ENCODE measurements at regions not wholly inside any gene's neighbourhood (a gene's known extent, or its start where the extent isn't known, plus 50 kb on each side); places are given as distances from the start of the nearest gene placed in this dataset.

DNA sequence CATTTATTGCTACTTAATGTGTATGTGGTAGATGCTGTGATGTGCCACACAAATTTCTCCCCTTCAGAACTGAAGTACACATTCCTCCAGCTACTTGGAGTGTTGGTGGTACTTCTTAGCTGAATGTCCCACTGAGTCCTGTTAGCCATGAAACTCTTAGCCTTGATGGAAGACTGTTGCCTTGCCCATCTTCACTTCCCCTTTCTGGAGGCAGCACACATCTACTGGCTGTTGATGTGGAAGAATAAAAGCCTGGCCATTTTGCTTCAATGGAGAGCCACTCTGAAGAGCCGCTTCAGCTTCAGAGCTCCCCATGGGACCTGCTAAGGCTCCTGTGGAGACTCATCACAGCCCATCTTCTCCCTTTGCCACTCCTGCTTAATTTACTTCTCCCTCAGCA is 157.7 kb upstream of the PITX2 start:
- DNase-seq = no peak

DNA sequence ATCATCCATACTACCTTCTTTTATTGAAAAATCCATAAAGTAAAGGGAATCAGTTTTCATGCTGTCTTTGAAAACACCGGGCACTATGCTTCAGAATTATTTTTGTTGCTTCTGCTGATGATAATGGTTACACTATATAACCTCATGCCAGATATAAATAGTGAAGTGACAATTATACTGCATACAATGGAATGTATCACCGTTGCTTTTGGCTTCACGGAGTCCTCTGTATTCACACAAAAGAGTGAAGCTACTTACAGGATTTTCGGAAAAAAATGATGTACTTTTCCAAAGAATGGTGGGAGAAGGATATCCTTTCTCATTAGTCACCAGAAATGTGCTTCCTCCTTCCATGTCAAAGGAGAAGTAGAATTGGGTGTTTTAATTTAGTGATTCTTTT is 159.1 kb upstream of the PITX2 start:
- DNase-seq = no peak

DNA sequence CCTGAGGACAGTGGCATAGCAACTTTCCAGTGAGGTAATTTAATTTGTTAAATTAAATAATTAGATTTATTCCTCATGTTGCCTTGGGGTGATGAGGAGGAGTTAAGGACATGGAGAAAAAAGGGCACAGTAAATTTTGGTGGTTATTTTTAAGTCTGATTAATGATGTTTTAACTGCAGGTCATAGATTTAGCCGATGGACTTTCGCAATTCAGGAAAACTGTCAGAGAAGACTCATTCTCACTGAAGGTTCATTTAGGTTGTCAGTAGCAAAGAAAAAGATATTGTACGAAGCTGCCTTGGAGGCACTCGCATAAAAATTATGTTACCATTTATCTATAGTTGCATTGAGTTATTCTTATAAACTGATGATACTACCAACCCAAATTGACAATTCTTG is 164.2 kb upstream of the PITX2 start:
- no peak for DNase-seq

DNA sequence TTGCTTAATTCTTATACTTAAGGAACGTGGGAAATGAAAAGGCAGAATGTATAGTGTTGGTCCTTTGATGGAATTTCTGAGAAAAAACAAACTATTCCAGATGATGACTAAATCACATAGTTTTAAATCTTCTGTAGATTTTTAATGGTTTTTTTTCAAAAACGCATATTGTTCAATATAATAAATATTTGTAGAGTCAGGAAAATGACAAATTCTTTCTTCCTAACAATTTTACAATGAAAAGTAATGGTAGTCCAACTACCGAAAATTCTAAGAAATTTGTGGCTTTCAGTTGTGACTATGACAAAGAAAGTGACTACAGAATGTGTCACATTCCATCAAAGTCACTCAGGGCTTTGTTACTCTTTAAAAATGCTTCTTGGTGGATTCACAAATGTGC is 164.8 kb upstream of the PITX2 start:
- DNase-seq = no peak

DNA sequence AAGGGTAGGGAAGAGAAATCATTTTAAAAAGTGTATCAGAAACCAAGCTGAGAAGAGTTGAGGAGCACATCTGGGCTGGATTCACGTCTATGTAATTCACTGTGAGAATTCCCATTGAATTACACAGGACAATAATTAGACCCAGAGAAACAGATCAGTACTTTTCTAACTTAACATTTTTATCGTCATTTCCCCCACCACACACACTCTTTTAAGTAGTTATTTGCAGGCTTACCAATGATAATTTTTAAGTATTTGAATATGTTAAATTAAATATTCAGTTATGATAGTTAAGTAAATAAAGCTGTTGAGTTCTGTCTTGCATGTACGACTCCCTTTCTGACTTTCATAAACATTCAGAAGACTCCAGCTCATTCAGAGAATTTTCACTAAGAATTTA is 165.4 kb upstream of the PITX2 start:
- no peak for DNase-seq

DNA sequence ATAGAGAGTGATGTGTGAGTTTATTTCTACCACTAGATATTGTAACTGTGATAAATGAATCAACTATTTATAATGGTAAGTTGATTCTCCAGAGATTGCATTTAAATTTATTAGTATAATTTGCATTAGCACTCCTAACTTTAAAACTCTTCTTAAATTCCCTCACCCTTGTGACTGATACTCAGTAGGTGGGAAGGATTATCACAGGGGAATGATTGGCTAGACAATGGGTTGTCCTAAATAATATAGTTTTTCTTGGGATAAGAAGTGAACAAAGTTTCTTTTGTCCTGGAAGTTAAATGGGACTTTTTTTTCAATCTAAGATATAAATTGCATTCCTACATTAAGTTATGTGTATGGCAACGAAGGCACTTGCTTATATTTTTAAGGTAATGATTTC is 169.2 kb upstream of the PITX2 start:
- no peak for DNase-seq

DNA sequence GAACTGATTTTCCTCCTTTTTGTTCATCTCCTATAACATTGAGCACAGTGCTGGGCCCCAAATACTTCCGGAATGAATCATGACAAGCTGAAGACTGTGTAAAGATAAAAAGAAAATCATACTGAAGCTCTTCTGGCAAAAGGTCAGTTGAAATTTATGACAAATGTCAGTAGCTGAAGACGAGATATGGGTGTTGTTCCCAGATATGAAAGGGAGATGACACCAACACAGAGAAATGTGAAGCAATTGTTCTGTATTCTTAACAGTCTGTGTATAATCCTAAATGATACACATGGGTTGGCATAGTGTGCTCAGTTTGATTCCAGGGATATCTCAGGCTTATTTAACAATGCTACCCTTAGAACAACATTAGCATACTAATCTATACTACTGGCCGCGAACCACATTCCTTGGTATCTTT is 170.5 kb upstream of the PITX2 start:
- DNase-seq = no peak

DNA sequence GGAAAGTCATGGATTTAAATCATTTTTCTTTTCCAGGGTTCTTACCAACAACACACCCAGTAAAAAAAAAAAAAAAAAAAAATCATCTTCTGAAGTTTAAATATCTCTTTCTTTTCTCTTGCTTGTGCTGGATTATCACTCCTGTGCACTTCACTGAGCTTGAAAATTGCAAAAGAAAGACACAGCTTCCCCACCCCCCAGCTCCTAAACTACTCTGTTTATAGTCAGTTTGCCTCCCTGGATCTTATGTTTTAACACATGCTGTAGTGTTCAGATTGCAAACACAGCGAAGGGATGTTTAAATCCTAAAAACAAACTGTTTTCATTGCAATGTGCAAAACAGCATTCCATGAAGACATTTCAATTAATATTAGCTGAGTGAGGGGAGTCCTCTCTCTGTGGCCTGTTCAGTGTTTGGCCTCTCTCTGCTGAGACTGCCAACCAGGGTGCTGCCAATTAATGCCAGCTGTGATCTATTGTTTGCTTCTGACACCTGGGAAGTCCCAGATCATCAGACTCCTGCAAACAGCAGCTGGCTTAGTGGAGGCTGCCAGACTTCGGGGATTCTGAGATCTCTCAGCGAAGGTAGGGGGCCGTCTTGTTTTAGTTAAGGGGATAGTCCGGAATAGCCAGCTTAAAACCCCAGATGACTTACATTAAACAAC is 171.1 kb upstream of the PITX2 start:
- no peak for DNase-seq

DNA sequence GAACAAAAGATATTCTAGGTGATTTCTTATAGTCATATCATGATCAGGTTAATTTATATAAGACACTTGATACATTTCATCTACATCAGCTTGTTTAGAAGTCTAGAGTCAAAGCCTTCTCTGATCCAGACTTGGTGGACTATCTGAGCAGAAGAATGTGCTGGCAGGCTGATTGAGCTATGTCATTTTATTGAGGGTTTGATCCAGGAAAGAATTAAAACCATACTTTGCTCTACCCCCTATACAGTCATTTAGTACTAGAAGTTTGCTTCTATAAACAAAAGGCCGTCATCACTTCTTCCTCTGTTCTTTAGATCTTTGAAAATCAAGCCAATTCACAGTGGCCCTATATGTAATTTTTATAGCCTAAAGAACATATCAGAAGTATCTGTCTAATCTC is 173.1 kb upstream of the PITX2 start:
- no peak for DNase-seq

DNA sequence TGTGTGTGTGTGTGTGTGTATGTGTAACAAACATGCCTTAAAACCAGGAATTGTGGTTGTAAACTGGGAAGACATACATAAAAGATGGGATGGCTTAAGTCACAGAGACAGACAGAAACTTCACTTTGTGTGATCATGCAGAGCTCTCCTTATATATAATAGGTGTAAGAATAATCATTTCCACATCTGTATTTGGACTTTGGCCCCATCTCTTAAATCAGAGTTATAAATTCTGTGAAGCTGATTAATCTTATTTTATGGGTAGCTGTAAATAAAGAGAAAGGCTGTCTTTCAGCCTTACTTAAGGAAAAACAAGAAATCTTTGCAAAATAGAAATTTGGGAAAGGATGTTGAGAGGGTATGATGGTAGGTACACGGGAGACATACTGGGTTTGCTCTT is 174.6 kb upstream of the PITX2 start:
- no peak for DNase-seq

DNA sequence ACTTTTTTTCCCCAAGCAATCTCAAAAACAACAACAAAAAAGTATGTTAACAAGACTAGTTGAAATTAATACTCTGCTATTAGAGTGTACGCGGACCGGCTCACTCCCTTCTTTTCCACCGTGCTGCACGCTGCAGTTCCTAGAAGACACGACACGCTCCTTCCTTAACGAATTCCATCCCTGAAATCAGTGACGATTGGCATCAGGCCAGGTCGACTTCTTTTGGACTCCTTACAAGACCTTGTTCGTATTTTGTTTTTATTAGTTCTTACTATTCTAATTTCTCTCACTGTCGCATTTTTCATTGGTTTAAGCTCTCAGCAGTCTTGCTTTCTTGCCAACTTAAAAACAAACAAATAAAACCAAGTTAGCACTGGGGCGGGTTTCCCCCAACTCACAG is 175.8 kb upstream of the PITX2 start:
- DNase-seq = no peak

DNA sequence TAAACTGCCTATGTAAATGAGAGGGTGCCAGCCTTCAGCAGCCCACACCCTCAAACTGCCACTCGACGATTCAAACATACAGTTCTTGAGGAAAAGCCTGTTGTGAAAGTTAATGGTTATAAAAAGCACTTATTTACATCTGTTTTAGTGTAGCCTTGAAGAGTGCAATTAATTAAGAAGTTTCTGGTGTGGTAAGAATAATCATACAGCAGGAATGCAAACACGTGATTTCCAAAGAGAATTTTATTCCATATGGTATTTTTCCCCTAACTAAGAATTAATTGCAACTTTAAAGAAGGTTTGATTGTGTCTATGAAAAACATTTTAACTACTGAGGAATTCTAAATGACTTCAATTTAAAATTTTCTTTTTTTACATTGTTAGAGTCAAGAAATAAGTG is 176.3 kb upstream of the PITX2 start:
- no peak for DNase-seq

DNA sequence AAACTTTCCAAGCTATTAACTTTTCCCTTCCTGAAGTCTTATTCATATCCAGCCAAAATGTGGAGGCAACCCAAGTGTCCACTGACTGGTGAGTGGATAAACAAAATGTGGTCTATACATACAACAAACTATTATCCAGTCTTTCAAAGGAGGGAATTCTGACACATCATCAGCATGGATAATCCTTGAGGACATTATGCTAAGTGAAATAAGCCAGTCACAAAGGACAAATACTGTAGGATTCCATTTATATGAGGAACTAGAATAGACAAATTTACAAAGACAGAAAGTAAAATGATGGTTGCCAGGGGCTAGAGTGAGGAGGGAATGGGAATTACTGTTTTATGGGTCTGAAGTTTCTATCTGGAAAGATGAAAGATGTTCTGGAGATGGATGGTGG is 178.7 kb upstream of the PITX2 start:
- DNase-seq = no peak

DNA sequence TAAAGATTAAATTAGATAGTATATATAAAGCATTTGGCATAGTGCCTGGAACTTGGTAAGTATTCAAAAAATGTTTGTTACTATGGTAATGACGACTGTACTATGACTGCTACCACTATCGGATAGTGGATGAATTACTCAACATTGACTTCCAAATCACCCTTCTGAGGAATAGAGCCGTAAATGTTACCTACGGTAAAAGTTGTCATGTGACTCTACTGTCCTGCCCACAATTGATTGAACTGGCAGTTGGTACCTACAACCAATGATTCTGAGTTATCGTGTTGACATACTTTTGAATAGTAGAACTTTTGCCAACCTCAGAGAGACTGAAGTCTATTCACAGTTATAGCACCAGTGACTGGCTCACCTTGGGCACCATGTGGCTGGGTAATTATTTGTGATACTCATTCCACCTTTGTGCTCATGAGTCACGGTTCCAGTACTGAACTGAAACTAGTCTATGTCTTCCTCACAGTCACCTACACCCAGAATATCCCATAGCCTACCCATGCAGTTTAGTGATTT is 185.5 kb upstream of the PITX2 start:
- no peak for DNase-seq

DNA sequence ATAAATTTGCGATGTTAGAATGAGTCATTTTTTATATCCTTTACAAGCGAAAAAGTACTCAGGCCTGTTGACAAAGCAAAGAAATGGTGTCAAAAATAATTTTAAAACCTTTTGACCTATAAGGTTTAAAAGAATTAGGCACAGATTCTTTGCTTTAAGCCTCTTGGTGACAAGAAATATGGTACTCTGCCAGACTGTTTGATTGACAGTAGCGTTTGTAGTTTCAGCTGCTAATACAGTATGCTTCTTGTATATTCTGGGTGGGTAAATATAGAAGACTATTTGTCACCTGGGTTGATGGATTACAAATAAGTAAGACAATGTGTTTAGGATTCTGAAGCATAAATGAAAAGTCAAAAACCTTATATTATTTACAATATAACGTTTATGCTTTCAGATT is 193.1 kb upstream of the PITX2 start:
- DNase-seq = no peak

DNA sequence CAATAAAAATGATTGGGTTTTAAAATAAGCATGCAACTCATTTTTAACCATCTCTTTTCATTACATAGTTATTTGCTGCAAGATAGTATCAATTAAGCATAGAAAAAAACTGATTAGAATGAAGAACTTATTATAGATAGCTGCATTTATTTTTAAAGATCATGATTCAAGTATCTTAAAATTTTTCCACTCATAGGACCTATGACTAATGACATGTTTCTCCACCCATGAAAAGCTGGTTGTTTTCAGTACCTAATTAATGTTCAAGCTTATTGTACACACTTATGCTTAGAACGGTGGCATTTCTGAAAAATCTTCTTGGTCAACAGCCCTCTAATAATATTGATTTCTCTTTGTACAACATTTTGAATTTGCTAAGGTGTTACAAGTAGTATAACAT is 193.5 kb upstream of the PITX2 start:
- no peak for DNase-seq

DNA sequence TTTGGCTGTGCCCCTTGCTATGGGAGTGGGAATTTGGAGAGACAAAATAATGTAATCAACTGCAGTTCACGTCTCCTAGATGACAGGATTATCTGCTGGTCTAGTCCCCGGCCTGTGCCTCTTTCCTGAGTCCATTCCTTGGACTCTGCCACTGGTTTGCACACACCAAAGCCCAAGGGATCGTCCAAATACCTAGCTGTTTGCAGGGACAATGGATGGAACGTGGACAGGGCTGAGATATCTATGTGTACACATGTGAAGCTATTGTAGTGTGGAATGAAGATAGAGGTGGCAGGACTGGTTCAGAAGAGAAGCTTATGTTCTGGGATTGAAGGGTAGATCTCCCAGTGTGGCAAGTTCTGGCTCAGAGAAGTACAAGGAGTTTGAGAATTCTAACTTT is 198.3 kb upstream of the PITX2 start:
- no peak for DNase-seq

DNA sequence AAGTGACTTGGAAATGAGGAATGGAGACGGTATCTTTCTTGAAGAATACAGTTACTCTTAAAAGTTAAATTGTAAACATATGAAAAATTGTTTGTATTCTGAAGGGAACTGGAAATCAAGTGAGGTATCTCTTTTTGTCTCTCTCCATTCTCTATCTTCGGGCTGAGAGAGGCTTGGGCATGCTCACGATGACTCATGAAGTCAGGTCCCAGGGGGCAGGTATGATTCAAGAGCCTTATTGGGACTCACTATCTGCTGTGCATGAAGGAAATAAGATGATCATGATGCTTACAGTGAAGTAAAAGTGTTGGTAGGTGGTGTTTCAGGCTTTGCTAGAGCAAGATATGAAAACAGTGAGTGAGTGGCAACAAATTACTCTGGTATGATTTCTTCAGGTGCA is 200.4 kb upstream of the PITX2 start:
- DNase-seq = no peak

DNA sequence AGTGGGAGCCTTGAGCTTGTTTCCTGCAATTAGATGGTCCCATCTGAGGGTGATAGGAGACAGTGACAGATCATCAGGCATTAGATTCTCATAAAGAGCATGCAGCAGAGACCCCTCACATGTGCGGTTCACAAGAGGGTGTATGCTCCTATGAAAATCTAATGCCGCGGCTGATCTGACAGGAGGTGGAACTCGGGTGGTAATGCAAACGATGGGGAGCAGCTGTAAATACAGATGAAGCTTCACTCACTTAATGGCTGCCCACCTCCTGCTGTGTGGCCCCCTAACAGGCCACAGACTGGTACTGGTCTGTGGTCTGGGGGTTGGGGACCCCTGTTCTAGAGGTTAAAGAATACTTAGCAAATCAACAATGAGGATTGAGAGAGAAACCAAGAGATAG is 201.5 kb upstream of the PITX2 start:
- no peak for DNase-seq

DNA sequence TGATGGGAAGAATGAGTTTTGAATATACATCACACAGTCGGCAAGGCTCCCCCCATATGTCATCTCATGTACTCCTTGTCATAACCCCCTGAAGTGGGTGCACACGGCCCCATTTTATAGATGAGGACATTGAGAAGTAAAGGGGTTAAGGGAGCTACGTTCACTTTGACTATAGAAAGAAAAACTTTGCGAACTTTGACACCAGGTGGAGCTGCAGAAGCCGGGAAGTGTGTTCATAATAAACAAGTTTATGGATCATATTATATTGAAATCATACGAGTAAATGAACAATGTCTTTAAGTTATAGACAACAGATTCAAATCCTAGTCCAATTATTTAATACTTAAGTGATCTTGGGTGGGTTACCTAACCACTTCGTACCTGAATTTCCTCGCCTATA is 203.8 kb upstream of the PITX2 start:
- no peak for DNase-seq

DNA sequence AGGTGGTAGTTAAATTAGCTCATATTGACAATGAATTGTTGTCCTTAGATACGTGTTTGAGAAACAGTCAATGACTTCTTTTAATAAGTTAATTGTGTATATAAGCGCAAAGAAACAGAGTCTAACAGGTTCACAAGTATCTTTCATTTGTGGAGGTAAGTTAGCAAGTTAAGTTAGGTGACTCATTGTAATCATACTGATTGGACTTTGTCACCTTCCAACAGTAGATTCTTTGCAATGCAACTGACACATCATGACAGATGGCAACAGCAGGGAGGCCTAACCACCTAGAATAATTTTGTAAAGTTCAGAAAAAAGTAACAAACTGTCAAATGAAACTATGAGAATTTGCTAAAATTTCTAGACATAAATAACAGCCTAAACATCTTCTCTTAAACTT is 207.6 kb upstream of the PITX2 start:
- no peak for DNase-seq

DNA sequence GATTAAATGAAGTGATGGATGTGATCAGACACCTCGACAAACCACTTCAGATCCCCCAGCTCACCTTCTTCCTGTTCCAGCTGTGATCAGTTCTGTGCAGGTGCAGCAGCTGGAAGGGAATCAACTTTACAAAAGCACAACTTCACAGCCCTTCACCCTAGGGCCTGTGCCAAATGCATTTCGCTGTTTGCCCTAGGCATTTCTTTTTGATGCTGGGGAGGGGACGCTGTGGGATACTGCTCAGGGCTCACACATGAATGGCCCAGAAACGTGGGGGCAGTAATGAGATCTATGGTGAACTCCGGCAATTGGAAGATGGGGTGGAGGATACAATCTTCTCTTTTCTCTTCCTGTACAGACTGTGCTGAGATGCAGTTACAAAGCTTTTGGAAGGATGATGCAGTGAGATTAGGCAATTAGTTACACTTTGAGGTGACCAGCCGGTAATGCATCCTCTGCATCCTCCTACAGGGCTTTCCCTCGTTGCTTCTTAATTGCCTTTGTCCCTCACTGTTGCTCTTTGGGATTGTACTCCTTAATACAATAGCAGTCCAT is 215.1 kb upstream of the PITX2 start:
- DNase-seq = no peak

DNA sequence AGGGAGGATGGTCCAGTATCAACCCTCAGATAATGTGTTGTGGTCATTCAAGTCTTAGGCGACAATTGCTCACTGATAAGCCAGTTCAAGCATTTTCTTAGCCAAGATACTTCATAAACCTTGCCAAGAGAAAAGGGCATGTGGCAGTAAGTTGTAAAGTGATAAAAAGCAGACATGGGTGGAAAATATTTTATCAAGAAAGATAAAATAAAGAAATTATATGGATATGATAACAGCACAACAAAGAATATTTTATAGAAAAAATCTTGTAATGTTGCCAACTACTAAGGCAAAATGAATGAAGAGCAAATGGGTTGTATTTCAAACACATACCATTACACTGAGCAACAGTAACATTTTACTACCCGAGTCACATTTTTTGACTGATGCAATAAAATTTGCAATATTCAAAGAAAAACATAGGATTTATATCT is 217.4 kb upstream of the PITX2 start:
- DNase-seq = no peak

DNA sequence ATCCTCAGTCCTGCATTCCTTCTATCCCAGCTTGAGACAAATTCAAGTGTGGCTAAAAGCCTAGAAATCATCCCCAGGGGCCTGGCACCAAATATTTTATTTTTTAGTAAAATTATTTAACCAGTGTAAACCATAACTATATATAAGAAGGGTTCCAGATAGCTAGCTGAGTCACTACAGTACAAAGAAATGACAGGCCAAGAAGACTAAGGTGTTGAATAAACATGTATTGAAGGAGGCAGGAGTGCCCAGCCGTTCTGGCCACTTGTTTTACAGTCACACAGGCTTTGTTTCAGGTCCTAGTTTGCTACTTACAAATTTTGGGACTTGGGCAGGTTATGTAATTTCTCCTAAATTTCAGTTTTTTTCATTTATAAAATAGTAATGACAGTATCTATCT is 225.9 kb upstream of the PITX2 start:
- DNase-seq = no peak

DNA sequence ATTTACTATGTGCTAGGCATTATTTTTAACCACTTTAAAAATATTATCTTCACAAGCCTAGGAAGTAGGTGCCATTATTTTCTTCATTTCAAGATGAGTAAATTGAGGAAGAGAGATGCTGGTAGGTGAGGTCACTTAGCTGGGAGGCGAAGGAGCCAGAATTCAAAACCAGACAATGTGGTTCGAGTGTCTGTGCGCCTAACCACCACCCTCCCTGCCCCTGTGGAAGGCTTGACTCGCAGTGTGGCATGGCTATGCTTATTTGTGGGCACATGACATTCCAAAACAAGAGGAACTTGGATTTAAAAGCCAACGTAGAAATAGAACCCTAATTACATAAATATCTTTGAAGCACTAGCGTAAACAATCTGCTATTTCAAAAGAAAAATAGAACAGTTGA is 226.6 kb upstream of the PITX2 start:
- DNase-seq = no peak
